ENCODE measurements at regions not wholly inside any gene's neighbourhood (a gene's known extent, or its start where the extent isn't known, plus 50 kb on each side); places are given as distances from the start of the nearest gene placed in this dataset.

GRCh38 chr5:8943301-8943700, 602.6 kb downstream of the SEMA5A start:
- DNase-seq, result no peak

- no peak for DNase-seq
Measured at GRCh38 chr5:8944005-8944404, 601.9 kb downstream of the SEMA5A start.

DNA sequence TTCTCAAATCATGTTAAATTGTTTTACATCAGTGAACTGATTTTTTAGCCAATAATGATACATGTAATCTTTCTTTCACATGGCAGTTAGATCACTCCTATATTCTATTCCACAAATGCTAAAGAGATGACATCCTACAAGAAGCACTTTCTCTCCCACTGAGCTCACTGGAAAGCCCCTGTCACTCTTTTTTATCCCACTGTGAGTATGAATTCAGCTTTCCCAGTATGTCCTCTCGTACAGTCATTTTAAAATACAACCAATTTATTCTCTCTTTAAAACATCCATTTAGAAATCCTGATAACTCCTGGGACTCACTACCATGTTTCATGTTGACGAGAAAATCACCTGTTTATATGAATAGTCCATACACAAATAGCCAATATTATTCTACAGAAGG, 599.9 kb downstream of the SEMA5A start:
- DNase-seq, result no peak

- DNase-seq, result no peak
Measured at GRCh38 chr5:8949908-8950307, 596.0 kb downstream of the SEMA5A start.

DNA sequence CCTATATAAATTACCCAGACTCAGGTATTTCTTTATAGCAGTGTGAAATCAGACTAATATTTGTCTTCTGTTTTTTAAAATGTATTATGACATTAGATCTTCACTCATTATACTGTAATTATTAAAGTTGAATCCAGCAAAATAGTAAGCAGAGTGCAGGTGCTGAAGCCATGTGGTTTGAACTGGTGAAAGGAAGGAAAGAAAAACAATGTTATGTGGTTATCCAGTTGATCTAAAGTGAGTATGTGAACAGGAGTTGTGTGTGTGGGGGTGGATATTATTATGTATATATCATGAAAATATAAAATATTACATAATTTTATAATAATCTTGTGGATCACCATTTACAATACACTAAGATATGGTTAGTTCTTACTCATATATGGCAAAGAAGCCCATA, 593.7 kb downstream of the SEMA5A start:
- DNase-seq, result no peak

DNA sequence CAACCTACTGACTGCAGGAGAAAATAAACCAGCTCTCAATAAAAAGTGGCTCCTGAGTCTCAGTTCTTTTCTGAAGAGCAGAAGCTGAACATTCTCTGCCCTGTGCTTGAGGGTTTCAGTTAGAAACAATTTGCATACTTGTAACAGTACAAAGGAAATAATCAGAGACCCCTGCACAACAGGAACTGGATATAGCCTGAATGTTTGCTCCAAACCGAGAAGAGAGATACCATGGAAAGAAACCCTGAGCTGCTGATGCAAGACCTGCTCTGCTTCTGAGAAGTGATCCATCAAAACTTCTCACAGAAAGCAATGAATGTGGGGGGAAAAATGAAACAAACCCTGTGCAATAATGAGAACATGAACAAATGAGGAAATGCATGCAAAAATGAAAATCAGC, 592.9 kb downstream of the SEMA5A start:
- DNase-seq, result no peak

DNA sequence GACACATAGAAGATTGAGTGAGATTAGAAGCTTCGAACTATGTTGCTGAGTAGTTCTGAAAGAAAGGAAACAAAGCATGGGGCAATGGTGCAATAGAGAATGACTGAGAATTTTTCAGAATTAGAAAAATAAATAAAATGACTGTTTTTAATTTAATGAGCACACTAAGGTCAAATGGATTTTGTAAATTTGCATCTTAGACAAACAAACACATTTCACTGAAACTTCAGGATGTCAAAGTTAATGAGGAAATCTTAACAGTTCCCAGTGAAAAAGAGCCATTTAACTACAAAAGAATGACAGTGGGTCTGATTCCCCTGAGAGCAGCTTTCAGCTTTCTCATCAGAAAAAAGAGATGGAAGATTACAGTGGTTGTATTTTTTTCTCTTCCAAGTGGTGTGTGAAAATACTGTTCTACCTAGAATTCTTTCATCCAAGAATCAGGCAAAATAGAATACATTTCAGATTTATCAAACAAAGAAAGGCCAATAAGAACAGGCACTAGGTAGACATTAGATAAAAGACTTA, 591.9 kb downstream of the SEMA5A start:
- DNase-seq, result no peak

GRCh38 chr5:8954801-8955200, 591.1 kb downstream of the SEMA5A start:
- no peak for DNase-seq

DNA sequence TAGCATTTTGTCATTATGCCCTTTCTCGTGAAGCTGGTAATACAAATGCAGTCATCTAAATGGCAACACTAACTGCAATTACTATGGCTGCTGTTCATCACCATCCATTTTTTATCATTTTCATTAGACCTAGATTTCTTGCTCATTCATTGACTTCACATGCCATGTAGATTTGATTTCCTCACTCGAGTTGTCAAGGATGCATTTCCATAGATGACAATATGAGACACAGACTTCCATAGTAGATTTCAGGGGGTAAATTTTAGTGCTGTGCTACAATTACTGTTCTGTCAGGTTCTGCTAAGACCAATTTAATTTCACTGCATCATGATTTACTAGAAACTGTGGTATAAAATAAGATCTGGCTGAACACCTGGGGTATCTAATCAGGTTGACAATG, 589.2 kb downstream of the SEMA5A start:
- DNase-seq, result no peak

GRCh38 chr5:8958602-8959001, 587.3 kb downstream of the SEMA5A start:
- DNase-seq, result no peak

- DNase-seq, result no peak
Measured at GRCh38 chr5:8961219-8961618, 584.7 kb downstream of the SEMA5A start.

DNA sequence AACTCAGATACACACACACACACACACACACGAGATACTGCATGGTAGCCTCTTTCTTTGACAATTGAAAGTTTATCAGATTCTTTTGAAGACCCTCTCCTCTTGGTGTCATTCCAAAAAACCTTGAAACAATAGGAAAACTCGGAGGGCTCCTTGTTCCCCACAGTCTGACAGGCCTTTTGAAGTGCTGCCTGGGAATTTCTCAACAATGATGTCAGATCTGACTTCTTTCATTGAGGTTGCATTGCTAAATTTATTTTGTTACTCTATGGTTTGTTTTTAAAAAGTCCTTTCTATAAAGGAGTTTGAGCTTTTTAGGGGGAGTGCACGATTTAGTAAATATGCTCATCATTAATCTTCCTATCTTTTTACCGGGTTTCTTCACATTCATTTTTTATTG, 583.9 kb downstream of the SEMA5A start:
- DNase-seq, result no peak

- DNase-seq, result no peak
Measured at GRCh38 chr5:8981016-8981415, 564.9 kb downstream of the SEMA5A start.

GRCh38 chr5:8981496-8981895, 564.4 kb downstream of the SEMA5A start:
- no peak for DNase-seq

- no peak for DNase-seq
Measured at GRCh38 chr5:8984386-8984785, 561.5 kb downstream of the SEMA5A start.
